SK-N-SH (cell line): ENCODE measurements at regions not wholly inside any gene's neighbourhood (a gene's known extent, or its start where the extent isn't known, plus 50 kb on each side); places are given as distances from the start of the nearest gene placed in this dataset.

Source experiments
- CTCF ChIA-PET: fragments of 300-600, 350-600 bp; formaldehyde crosslinking; extraction: SDS; loops from one replicate; lab custom pipeline; 2021; lab: Yijun Ruan, JAX
- POLR2A ChIA-PET: fragments of 350-600 bp; sonication (Branson Sonifier 250); formaldehyde crosslinking; extraction: SDS; loops from one replicate; lab custom pipeline; 2020; ENCODE audit warnings: antibody characterized with exemption, inconsistent platforms; lab: Yijun Ruan, JAX
- DNase-seq: peaks from one replicate; pipeline ENCODE4 v3.0.0; 2012
- H2AFZ ChIP-seq: fragments of 200-600 bp; sonication (generic); 2 replicates; pipeline ENCODE4 v1.8.1; 2016; ENCODE audit warnings: antibody characterized with exemption, mild to moderate bottlenecking, low read depth
- H3F3A ChIP-seq: fragments of 200-600 bp; sonication (generic); replicated peaks from 2 replicates; pipeline ENCODE3; 2016; ENCODE audit warnings: antibody characterized with exemption, mild to moderate bottlenecking; ENCODE audit not compliant: insufficient read depth
- H3K27ac ChIP-seq, 2 experiments: fragments of 200-500 bp in 1 of 2; fragments of 200-600 bp in 1 of 2; sonication (Bioruptor generic) in 1 of 2; sonication (generic), shearing (Covaris generic) in 1 of 2; 2 replicates each; pipeline versions ENCODE4 v1.5.1 to v1.6.1; 2014 to 2016; ENCODE audit warnings: low read depth in 2 of 2, inconsistent platforms in 1 of 2, low read length in 1 of 2, mild to moderate bottlenecking in 1 of 2, mixed read lengths in 1 of 2
- H3K27me3 ChIP-seq: fragments of 200-600 bp; sonication (generic), shearing (Covaris generic); 2 replicates; pipeline ENCODE4 v1.6.1; 2016; ENCODE audit warnings: mixed run types; ENCODE audit not compliant: insufficient read depth
- H3K36me3 ChIP-seq, 2 experiments: fragments of 200-500 bp in 1 of 2; fragments of 200-600 bp in 1 of 2; sonication (Bioruptor generic) in 1 of 2; sonication (generic) in 1 of 2; replicated peaks in 1 of 2; 2 replicates each; pipeline versions ENCODE3 to v1.5.1; 2014 to 2016; ENCODE audit warnings: low read length in 1 of 2, mild to moderate bottlenecking in 1 of 2; ENCODE audit not compliant: insufficient read depth in 2 of 2, control insufficient read depth in 1 of 2
- H3K4me1 ChIP-seq, 2 experiments: fragments of 200-500 bp in 1 of 2; fragments of 200-600 bp in 1 of 2; sonication (Bioruptor generic) in 1 of 2; sonication (generic), shearing (Covaris generic) in 1 of 2; 2 replicates each; pipeline versions ENCODE4 v1.5.1 to v1.6.1; 2014 to 2016; ENCODE audit warnings: low read depth in 1 of 2, low read length in 1 of 2, mixed run types in 1 of 2; ENCODE audit not compliant: insufficient read depth in 2 of 2, control insufficient read depth in 1 of 2
- H3K4me2 ChIP-seq: fragments of 200-600 bp; sonication (generic), shearing (Covaris generic); 2 replicates; pipeline ENCODE4 v1.6.1; 2017; ENCODE audit warnings: mixed run types
- H3K4me3 ChIP-seq, 2 experiments: fragments of 200-500 bp in 1 of 2; fragments of 200-600 bp in 1 of 2; sonication (Bioruptor generic) in 1 of 2; sonication (generic), shearing (Covaris generic) in 1 of 2; 2 replicates each; pipeline versions ENCODE4 v1.5.1 to v1.8.1; 2014 to 2016; ENCODE audit warnings: low read depth in 2 of 2, inconsistent platforms in 1 of 2, low read length in 1 of 2, mild to moderate bottlenecking in 1 of 2, mixed read lengths in 1 of 2, moderate library complexity in 1 of 2
- H3K79me2 ChIP-seq: fragments of 200-600 bp; sonication (generic); 2 replicates; pipeline ENCODE4 v1.8.1; 2017; ENCODE audit warnings: mild to moderate bottlenecking; ENCODE audit not compliant: insufficient read depth
- H3K9ac ChIP-seq: fragments of 200-600 bp; sonication (generic); 2 replicates; pipeline ENCODE4 v1.6.1; 2017; ENCODE audit warnings: mixed run types
- H3K9me2 ChIP-seq: fragments of 200-600 bp; sonication (generic); 2 replicates; pipeline ENCODE4 v1.6.1; 2017; ENCODE audit warnings: mixed run types
- H3K9me3 ChIP-seq: fragments of 200-600 bp; sonication (generic); 2 replicates; pipeline ENCODE4 v1.6.1; 2017; ENCODE audit warnings: mixed run types, mild to moderate bottlenecking, moderate library complexity
- H4K20me1 ChIP-seq: fragments of 200-600 bp; sonication (generic); 2 replicates; pipeline ENCODE4 v1.6.1; 2017; ENCODE audit warnings: mild to moderate bottlenecking, mixed run types; ENCODE audit not compliant: insufficient read depth
- CTCF ChIP-seq: fragments of 200-600 bp; sonication (generic); IDR thresholded peaks from 2 replicates; pipeline ENCODE4 v1.6.1; 2017; ENCODE audit warnings: antibody characterized with exemption, mild to moderate bottlenecking, moderate library complexity
- EZH2phosphoT487 ChIP-seq: fragments of 200-600 bp; sonication (generic); IDR thresholded peaks from 2 replicates; pipeline ENCODE4 v1.6.1; 2017; ENCODE audit warnings: low read depth, mixed run types, mild to moderate bottlenecking, antibody characterized with exemption, moderate library complexity, borderline replicate concordance
- FOSL2 ChIP-seq: IDR thresholded peaks from 2 replicates; pipeline ENCODE4 v1.4.0; 2012; ENCODE audit warnings: low read depth, mild to moderate bottlenecking, moderate library complexity, borderline replicate concordance
- FOXM1 ChIP-seq: IDR thresholded peaks from 2 replicates; pipeline ENCODE4 v1.4.0; 2012; ENCODE audit warnings: low read depth, mild to moderate bottlenecking
- NFIC ChIP-seq: IDR thresholded peaks from 2 replicates; pipeline ENCODE4 v1.4.0; 2012; ENCODE audit warnings: borderline replicate concordance
- NRF1 ChIP-seq: IDR thresholded peaks from 2 replicates; pipeline ENCODE4 v1.6.1; 2012; ENCODE audit warnings: low read depth, mild to moderate bottlenecking, low read length
- RXRA ChIP-seq: IDR thresholded peaks from 2 replicates; pipeline ENCODE4 v1.4.0; 2012; ENCODE audit warnings: low read depth, mild to moderate bottlenecking, borderline replicate concordance
- SIN3A ChIP-seq: IDR thresholded peaks from 2 replicates; pipeline ENCODE4 v1.6.1; 2012; ENCODE audit warnings: low read depth, mild to moderate bottlenecking, low read length, moderate library complexity, borderline replicate concordance
- SMC3 ChIP-seq: IDR thresholded peaks from 2 replicates; pipeline ENCODE4 v1.6.1; 2012; ENCODE audit warnings: low read depth, low read length, improper control_type of control experiment
- TAF1 ChIP-seq: IDR thresholded peaks from 2 replicates; pipeline ENCODE4 v1.6.1; 2012; ENCODE audit warnings: low read depth, mild to moderate bottlenecking, low read length, moderate library complexity, borderline replicate concordance
- ZBTB33 ChIP-seq: IDR thresholded peaks from 2 replicates; pipeline ENCODE4 v1.4.0; 2012; ENCODE audit warnings: low read depth, borderline replicate concordance
- WGBS: methylation state at CpG from one replicate; pipeline ENCODE4 v1.1.6; 2017; ENCODE audit warnings: low lambda C conversion rate; 5-methylcytosine and 5-hydroxymethylcytosine counted together
- TF ChIP-seq, protein P1 (sequence below): fragments of 150-350 bp; IDR thresholded peaks from 2 replicates; pipeline ENCODE4 v1.6.1; 2016; ENCODE audit warnings: mild to moderate bottlenecking, low read depth, low read length
- TF ChIP-seq, protein P2 (sequence below): IDR thresholded peaks from 2 replicates; pipeline ENCODE4 v1.4.0; 2012; ENCODE audit warnings: low read depth, borderline replicate concordance

- TF ChIP-seq ZBTB33, result no peak
Observed at GRCh38 chr1:79441238-79441637, 434.7 kb upstream of the ADGRL4 start (continued).

- H3K4me1 ChIP-seq, result no peaks in the 10 kb centered on the region; a peak in 1 of 4 replicates
- H3K4me3 ChIP-seq, result no peak overlapping the region
- ChIA-PET CTCF (interaction anchor here (1.1 kb wide), 1 partner anchor 65 kb away, joined by 3 read pairs; no protein-coding TSS in a partner anchor), POLR2A (no interaction called here)
- no peak overlapping the region for H2AFZ ChIP-seq
- no peaks in the 10 kb centered on the region for H3K36me3 ChIP-seq
- no peak overlapping the region for H3K4me2 ChIP-seq
- H3K9ac ChIP-seq, result no peak overlapping the region
- H3F3A ChIP-seq, result no peaks in the 10 kb centered on the region
- no peak for DNase-seq
- TF ChIP-seq RXRA (no peak), SIN3A (no peak), ZBTB33 (no peak), NRF1 (no peak), EZH2phosphoT487 (no peak), SMC3 (no peak), FOXM1 (no peak), TAF1 (no peak), CTCF (no peak), NFIC (no peak), FOSL2 (no peak)
- TF ChIP-seq, protein P1, sequence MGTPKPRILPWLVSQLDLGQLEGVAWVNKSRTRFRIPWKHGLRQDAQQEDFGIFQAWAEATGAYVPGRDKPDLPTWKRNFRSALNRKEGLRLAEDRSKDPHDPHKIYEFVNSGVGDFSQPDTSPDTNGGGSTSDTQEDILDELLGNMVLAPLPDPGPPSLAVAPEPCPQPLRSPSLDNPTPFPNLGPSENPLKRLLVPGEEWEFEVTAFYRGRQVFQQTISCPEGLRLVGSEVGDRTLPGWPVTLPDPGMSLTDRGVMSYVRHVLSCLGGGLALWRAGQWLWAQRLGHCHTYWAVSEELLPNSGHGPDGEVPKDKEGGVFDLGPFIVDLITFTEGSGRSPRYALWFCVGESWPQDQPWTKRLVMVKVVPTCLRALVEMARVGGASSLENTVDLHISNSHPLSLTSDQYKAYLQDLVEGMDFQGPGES, result no peak
- TF ChIP-seq, protein P2, sequence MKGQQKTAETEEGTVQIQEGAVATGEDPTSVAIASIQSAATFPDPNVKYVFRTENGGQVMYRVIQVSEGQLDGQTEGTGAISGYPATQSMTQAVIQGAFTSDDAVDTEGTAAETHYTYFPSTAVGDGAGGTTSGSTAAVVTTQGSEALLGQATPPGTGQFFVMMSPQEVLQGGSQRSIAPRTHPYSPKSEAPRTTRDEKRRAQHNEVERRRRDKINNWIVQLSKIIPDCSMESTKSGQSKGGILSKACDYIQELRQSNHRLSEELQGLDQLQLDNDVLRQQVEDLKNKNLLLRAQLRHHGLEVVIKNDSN, result no peak
- H3K27me3 ChIP-seq, result no peaks in the 10 kb centered on the region
- no peaks in the 10 kb centered on the region for H3K9me2 ChIP-seq
- no peak overlapping the region for H3K27ac ChIP-seq
- H3K79me2 ChIP-seq, result no peaks in the 10 kb centered on the region
- no peaks in the 10 kb centered on the region for H3K9me3 ChIP-seq
- WGBS, result 86% methylated on average over 2 of the region's 2 CpGs
- no peaks in the 10 kb centered on the region for H4K20me1 ChIP-seq
Observed at GRCh38 chr1:79437540-79437939, 431.0 kb upstream of the ADGRL4 start.
